Progenitor cell of endocrine pancreas (in vitro differentiated cells): ENCODE measurements at regions not wholly inside any gene's neighbourhood (a gene's known extent, or its start where the extent isn't known, plus 50 kb on each side); places are given as distances from the start of the nearest gene placed in this dataset.

Experiments
- DNase-seq: peaks from one replicate; pipeline ENCODE4 v3.0.0; 2021; ENCODE audit warnings: low spot score; ENCODE audit not compliant: unreplicated experiment
- H3K27ac Mint-ChIP-seq: 2 replicates; pipeline ENCODE4 v1.8.0; 2021; ENCODE audit warnings: mild to moderate bottlenecking, moderate library complexity, mixed read lengths
- H3K27me3 Mint-ChIP-seq: 2 replicates; pipeline ENCODE4 v1.8.0; 2021; ENCODE audit warnings: mixed read lengths
- H3K36me3 Mint-ChIP-seq: 2 replicates; pipeline ENCODE4 v1.8.0; 2022; ENCODE audit warnings: mixed read lengths; ENCODE audit not compliant: insufficient read depth
- H3K4me1 Mint-ChIP-seq: 2 replicates; pipeline ENCODE4 v1.8.0; 2021; ENCODE audit warnings: low read depth, mixed read lengths
- H3K4me3 Mint-ChIP-seq: 2 replicates; pipeline ENCODE4 v1.8.0; 2021; ENCODE audit warnings: low read depth, mild to moderate bottlenecking, moderate library complexity, mixed read lengths
- H3K9me3 Mint-ChIP-seq: 2 replicates; pipeline ENCODE4 v1.8.0; 2021; ENCODE audit warnings: low read depth, mixed read lengths
- TF ChIP-seq, protein P1 (sequence below): fragments of 200-600 bp; sonication (generic); IDR thresholded peaks from one replicate; pipeline ENCODE4 v1.5.0; 2021; ENCODE audit warnings: antibody characterized with exemption, mild to moderate bottlenecking; ENCODE audit not compliant: unreplicated experiment

DNA sequence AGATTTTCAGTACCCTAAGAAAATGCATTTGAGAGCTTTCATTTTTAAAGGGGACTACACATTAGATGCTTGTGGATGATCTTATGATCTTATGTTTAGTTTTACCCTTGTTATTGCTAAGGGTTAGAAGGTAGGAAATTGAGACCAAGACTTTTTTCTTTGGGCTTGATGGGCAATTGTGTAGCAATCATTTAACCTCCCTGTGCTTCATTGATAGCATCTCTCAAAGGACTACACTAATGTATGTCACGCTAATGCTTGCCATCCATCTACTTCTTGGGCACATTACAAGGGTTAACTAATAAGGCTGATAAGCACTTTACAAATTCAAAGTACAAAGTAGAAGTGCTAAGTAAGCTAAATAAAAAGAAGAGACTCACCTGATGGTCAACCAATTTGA lies 189.3 kb upstream of the LRP1B start:
- Mint-ChIP-seq H3K36me3 (no peaks in the 10 kb centered on the region), H3K4me1 (peaks cover 4% of the 10 kb centered on the region), H3K27me3 (no peaks in the 10 kb centered on the region), H3K4me3 (no peak overlapping the region), H3K27ac (no peak overlapping the region), H3K9me3 (peaks cover 8% of the 10 kb centered on the region)
- TF ChIP-seq, protein P1, sequence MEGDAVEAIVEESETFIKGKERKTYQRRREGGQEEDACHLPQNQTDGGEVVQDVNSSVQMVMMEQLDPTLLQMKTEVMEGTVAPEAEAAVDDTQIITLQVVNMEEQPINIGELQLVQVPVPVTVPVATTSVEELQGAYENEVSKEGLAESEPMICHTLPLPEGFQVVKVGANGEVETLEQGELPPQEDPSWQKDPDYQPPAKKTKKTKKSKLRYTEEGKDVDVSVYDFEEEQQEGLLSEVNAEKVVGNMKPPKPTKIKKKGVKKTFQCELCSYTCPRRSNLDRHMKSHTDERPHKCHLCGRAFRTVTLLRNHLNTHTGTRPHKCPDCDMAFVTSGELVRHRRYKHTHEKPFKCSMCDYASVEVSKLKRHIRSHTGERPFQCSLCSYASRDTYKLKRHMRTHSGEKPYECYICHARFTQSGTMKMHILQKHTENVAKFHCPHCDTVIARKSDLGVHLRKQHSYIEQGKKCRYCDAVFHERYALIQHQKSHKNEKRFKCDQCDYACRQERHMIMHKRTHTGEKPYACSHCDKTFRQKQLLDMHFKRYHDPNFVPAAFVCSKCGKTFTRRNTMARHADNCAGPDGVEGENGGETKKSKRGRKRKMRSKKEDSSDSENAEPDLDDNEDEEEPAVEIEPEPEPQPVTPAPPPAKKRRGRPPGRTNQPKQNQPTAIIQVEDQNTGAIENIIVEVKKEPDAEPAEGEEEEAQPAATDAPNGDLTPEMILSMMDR: no peak
- DNase-seq: no peak

DNA sequence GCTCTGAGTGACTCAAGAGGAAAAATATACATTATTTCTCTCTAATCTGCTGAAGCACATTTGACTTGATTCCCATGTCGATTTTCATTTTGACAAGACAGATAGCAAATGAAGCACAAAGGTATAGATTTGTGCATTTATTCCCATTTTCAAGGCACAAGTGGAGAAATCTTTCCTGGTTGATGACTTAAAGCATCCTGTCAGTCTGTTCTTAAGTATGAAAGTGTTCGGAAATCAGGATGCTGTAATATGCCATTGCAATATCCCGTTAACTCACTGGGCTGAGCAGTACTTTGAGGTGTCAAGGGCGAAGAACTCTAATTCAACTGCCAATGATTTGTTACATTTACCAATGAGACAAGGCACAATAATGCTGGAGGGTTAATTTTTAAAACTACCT lies 185.2 kb upstream of the LRP1B start:
- DNase-seq: no peak
- Mint-ChIP-seq H3K27me3 (no peaks in the 10 kb centered on the region), H3K36me3 (no peaks in the 10 kb centered on the region)

DNA sequence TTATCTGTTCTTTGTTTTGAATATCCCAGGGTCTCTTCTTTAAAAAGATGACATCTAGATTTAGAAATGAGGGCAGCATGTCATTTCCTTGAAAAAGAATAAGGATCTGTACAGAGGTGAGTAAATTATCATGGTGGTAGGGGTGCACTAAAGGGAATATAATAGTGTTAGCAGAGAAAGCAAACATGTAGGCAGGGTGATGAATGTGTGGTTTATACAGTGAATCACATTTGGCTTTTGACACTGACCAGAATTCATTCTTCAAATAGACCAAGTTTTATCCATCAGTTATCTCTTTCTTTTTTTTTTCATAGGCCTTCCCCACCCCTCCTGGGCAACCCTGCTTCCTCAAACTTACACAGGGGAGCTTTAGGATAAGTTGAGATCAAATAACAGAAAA lies 184.5 kb upstream of the LRP1B start:
- no peaks in the 10 kb centered on the region for H3K36me3 Mint-ChIP-seq
- peaks cover 12% of the 10 kb centered on the region for H3K9me3 Mint-ChIP-seq
- H3K4me1 Mint-ChIP-seq: no peaks in the 10 kb centered on the region
- TF ChIP-seq, protein P1: no peak
- H3K27me3 Mint-ChIP-seq: no peaks in the 10 kb centered on the region
- H3K4me3 Mint-ChIP-seq: no peak overlapping the region
- DNase-seq: no peak
- no peak overlapping the region for H3K27ac Mint-ChIP-seq

More for the DNA sequence above, 185.2 kb upstream of the LRP1B start:
- Mint-ChIP-seq H3K4me3 (no peak overlapping the region), H3K27ac (no peak overlapping the region), H3K4me1 (no peaks in the 10 kb centered on the region), H3K9me3 (peaks cover 12% of the 10 kb centered on the region)
- TF ChIP-seq, protein P1: no peak

DNA sequence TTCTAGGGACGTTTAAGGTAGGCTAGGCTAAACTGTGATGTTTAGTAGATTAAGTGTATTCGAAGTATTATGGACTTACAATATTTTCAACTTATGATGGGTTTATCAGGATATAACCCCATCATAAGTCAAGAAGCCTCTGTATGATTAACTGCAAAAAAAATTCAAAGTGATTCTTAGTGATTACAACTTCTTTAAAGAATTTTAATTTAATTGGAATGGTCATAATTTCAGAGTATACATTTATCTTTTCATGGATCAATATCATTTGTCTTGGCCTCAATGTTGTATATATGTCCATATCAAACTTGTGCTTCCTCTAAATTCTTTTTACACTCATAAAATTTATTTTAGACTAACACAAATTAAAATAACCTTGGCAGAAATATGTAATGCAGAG lies 183.3 kb upstream of the LRP1B start:
- Mint-ChIP-seq H3K4me3 (no peak overlapping the region), H3K27ac (no peak overlapping the region), H3K4me1 (no peaks in the 10 kb centered on the region), H3K9me3 (peaks cover 18% of the 10 kb centered on the region), H3K27me3 (no peaks in the 10 kb centered on the region), H3K36me3 (no peaks in the 10 kb centered on the region)
- no peak for DNase-seq
- TF ChIP-seq, protein P1: no peak

DNA sequence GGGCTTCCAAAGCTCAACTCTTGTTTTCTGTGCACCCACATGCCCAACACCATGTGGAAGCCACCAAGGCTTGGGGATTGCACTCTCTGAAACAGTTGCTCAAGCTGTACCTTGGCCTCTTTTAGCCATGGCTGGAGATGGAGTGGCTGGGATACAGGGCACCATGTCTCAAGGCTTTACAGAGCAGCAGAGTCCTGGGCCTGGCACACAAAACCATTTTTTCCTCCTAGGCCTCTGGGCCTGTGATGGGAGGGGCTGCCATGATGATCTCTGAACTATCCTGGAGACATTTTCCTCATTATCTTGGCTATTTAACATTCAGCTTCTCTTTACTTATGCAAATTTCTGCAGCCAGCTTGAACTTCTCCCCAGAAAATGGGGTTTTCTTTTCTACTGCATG lies 179.7 kb upstream of the LRP1B start:
- Mint-ChIP-seq H3K27me3 (no peaks in the 10 kb centered on the region), H3K4me3 (no peak overlapping the region), H3K27ac (no peak overlapping the region), H3K4me1 (no peaks in the 10 kb centered on the region), H3K36me3 (no peaks in the 10 kb centered on the region), H3K9me3 (peaks cover 15% of the 10 kb centered on the region)
- TF ChIP-seq, protein P1: no peak
- DNase-seq: no peak

DNA sequence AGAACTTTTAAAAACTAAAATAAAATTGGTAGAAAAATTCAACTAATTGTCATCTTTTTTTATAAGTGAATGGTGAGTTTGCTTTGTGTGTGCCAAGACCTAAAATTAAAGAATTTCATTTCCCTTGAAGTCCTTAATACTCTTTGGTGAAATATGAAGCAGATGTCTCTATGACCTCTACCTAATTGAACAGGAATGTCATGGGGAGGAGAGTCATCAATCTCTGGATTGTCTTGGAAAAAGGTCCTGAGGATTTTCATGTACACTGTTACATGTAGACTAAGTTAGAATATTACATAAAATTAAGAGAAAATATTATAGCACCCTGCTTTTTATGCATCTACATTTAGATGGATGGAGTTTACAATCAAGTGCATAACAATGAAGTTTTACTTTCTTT lies 177.9 kb upstream of the LRP1B start:
- H3K4me1 Mint-ChIP-seq: no peaks in the 10 kb centered on the region
- no peak overlapping the region for H3K27ac Mint-ChIP-seq
- TF ChIP-seq, protein P1: no peak
- DNase-seq: no peak
- H3K27me3 Mint-ChIP-seq: no peaks in the 10 kb centered on the region
- H3K4me3 Mint-ChIP-seq: no peak overlapping the region
- peaks cover 15% of the 10 kb centered on the region for H3K9me3 Mint-ChIP-seq
- no peaks in the 10 kb centered on the region for H3K36me3 Mint-ChIP-seq
